ENCODE measurements at regions not wholly inside any gene's neighbourhood (a gene's known extent, or its start where the extent isn't known, plus 50 kb on each side); places are given as distances from the start of the nearest gene placed in this dataset.

GRCh38 chr15:97804950-97805349, 155.6 kb upstream of the ARRDC4 start:
- TF ChIP-seq EZH2 (IDR thresholded peaks at IDR 0.05; ENCODE audit: insufficient read depth, poor library complexity, severe bottlenecking) (no peak), EZH2phosphoT487 (IDR thresholded peaks at IDR 0.05; ENCODE audit: insufficient read depth, low read depth) (no peak)

All from GM23248 (cell line).